ENCODE measurements at regions not wholly inside any gene's neighbourhood (a gene's known extent, or its start where the extent isn't known, plus 50 kb on each side); places are given as distances from the start of the nearest gene placed in this dataset.

DNA sequence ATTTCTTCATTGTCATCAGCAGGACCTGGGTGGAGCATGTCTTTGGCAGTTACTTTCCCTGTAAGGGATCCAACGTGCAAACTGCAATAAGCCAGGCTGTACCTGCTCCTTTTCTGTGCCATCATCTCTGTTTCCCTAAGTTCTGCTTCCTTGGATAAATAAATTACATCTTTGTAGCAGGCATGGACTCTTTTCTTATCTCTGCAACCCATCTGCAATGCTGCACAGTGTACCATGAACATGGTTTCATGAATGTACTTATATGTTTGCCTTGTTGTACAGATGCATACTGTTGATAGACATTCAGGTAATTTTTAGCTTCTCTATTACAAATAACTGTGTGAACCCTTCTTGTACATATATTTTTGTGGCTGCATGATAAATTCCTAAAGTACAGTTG, 616.7 kb upstream of the PIK3C3 start:
- DNase-seq = no peak

DNA sequence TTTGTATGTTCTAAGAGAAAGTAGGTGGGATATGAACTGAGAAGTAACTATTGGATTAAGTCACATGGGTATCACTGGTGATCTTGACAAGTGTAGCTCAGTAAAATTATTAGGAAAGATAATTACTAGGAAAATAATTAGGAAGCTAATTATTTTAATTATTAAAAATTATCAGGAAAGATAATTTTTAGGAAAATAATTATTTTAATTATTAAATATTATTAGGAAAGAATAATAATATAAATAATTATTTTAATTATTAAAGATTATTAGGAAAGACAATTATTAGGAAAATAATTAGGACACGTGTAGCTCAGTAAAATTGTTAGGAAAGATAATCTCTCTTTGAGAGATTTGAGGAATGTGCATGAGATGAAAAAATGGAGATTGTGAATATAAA, 623.4 kb upstream of the PIK3C3 start:
- DNase-seq = no peak

DNA sequence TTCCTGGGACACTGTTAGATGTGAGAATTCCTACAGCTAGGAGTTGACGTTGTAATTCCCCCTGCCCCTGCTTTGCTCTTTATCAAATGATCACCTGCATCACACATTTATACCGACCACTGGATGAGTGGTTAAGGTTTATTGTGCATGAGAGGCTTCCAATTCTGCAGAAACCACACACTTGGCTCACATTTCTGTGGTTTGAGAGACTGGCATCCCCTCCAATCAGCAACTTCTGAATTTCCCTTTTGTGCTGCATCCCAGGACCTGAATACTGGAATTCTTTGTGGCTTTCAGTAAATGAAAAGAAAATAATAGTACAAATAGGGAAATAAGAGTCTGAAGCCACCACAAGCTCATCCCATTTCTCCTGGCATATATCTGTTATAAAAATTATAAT, 628.7 kb upstream of the PIK3C3 start:
- DNase-seq = no peak

DNA sequence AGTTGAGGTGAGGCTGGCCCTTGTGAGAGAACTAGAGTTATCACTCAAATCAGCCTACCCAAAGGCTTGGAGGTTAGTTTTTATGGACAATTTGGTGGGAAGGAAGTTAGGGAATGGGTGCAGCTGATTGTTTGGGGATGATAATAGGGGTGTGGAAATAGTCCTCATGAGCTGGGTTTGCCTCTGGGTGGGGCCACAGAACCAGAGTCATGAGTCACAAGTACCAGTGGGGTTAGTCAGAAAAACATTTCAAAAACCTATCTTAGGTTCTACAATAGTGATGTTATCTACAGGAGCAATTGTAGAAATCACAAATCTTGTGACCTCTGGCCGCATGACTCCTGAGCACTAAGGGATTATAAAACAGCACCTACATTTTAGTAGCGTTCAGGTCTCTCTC, 630.1 kb upstream of the PIK3C3 start:
- DNase-seq = no peak

DNA sequence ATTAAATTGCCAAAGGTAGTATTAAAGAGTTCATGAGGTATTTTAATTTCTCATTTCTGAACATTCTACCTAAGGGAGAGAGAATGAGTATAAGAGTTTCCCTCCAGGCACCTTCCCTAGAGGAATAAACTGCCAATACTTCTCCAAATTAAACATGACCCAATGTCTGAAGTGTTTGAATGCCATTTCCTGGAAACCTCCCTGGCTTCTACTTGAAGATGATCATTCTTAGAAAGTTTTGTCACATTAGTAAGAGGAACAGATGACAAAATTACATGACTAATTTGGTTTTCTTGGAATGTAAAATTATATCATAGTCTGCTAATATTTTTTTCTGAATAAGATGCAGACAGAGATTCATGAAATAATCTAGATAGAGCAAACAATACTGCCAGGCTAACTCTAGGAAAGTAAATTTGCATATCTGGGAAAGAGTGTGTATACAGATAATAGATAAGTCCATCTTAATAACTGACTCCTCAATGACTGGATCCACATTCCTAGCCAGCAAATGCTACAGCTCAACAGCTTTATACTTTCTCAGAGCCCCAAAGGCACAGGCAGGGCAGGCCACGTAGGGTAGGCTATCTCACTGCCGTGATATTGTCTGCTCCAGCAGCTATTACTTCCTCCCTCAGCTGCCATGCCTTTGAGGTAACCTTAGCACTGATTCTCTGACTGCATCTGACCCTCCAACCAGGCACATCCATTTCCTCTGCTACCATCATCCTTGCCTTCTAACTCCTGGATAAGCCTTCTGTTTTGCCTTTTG, 630.8 kb upstream of the PIK3C3 start:
- DNase-seq = no peak

DNA sequence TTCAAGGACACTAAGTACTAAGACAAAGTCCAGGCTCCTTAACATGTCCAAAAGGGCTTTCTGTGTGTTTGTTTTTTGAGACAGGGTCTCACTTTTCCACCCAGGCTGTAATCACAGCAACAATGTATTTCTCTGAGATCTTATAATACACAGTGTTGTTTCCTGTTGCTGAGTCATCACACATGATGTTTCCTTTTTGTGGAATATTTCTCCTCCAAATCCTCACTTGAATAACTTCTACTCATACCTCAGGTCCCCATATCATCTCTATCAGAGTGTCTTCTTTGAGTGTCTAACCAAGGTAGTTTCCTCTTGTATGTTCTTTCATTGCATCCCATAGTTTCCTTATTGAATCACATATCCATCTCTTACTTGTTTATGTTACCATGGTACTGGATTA, 632.0 kb upstream of the PIK3C3 start:
- no peak for DNase-seq

DNA sequence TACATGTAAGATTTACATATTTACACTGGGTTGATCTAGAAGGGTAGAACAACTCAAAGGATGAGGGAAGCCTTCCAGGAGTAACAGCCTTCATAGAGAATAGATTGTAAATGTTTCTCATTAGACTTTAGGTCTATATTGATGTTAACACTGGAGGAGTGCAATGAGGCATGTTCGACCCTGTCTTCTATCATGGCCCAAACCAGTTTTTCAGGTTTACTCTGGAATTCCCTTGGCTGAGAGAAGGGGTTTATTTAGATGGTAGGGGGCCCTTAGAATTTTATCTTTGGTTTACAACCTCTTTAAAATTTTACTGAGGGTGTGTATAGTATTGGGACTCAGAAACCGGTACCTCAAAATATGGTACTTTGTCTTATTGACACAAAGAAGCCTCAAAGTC, 634.9 kb upstream of the PIK3C3 start:
- no peak for DNase-seq

DNA sequence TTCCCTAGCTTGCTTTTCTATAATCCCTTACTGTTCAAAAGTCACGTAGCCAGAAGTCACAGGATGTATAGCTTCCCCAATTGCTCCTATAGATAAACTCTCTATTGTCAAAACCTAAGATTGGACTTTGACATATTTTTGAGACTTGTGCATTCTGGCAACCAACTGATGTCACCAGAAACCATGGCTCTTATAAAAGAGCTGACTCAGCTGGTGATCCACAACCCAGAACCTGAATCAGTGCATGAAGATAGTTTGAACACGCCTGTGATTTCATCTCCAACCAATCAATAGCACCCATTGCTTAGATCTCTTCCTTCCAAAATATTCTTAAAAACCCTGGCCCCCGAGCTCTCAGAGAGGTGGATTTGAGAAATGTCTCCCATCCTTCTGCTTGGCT, 639.9 kb upstream of the PIK3C3 start:
- no peak for DNase-seq

DNA sequence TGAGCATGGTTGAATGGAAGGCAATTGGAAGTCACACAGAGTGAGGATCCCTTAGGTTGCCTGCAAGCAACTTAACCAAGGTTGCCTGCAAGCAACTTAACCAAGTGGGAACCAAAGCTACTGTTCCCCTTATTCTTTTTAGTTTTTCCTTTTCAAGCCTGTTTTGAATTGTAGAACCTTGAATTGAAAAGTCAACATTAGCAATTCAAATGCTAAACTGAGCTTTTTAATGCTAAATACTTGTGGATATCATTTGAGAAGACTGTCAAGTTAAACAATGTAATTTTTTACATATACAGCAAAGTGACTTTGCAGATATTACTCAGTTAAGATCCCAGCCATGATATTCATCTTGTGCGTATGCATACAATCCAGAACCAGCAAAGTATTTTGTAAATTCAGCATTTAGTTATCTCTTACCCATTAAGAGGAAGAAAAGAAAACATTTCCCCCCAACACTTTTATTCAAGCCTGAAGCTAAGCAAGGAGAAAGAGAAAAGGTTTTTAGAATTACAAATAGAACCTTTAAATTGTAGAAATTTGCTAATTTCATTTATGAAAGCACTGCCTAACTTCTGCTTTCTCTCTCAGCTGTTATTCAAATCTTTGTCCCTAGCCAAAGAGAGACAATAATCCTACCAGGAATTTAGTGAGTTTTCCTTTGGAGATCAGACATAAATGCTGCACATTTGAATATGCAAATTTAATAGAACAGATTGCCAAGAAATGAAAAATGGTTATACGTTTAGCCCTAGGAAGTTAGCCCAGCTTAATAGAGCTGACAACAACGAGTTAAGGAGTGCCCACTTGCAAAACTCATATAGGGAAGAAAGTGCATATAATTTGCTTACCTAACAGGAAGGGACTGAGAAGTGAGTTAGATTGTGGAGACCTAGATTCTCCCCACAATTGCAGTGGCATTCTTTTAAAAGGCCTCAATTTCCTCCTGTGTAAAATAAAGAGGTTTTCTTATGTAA, 643.2 kb upstream of the PIK3C3 start:
- DNase-seq = no peak

DNA sequence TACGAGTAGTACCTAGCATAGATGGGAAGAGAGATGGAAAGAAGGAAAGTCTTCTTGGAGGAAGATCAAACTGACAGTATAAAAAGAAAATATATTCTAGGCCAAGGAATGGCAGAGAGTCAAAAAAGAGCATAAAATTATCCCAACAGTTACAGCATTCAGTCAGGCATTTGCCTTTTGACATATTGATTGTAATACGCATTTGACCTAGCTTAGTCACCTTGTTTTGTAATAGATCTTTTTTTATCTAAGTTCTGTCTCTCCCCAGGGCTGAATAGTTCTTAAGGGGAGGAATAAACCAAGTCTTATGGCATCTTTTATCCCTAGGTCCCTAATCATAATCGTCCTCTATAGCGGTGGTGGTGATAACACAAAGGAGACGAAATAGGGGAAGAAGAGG, 657.3 kb upstream of the PIK3C3 start:
- no peak for DNase-seq

DNA sequence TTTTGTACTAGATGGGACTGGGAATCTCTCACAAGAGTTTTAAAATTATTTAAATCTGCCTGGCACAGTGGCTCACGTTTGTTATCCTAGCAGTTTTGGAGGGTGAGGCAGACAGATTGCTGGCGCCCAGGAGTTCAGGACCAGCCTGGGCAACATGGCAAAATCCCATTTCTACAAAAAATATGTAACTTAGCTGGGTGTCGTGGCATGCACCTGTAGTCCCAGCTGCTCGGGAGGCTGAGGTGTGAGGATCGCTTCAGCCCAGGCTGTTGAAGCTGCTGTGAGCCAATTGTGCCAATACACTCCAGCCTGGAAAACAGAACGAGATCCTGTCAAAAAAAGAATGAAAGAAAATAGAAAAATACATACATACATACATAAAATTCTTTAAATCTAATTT, 685.7 kb upstream of the PIK3C3 start:
- DNase-seq = no peak

DNA sequence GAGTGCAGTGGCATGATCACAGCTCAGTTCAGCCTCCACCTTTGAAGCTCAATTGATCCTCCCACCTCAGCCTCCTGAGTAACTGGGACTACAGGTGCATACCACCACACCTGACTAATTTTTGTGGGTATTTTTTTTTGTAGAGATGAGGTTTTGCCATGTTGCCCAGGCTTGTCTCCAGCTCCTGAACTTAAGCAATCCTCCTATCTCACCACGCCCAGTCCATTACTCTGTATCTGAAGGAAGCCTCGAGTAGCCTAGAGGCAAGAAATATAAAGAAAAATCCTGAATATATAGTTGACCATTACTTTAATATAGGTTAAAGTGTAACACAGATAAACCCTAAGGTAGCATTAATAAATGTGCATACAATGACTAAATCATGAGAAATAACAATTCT, 686.8 kb upstream of the PIK3C3 start:
- no peak for DNase-seq

DNA sequence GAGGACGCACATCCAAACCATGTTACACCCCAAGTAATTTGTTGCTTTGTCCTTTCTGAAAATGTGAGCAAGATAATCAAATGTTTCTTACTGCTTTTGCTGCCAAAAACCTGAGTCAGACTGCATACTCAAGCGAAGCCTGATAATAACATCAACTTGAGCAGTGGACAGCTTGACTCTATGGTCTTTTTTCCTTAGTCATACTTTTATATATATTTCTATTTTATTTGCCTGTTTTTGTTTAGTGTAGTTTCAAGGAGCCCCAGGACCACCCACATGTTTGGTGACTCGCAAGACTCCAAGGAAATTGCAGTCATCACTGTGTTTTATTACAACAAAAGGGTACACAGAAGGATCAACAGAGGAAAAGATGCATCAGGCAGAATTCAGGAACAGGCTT, 688.4 kb upstream of the PIK3C3 start:
- DNase-seq = no peak

DNA sequence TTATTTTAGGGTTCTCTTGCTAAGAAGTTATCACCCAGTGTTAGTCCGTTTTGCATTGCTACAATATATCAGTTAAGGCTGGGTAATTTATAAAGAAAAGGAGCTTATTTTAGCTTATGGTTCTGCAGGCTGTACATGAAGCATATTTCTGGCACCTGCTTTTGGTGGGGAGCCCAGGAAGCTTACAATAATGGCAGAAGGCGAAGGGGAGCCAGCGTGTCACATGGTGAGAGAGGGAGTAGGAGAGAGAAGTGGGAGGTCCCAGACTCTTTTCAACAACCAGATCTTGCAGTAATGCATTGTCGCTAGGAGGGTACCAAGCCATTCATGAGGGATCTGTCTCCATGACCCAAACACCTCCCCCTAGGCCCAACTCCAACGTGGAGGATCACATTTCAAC, 688.8 kb upstream of the PIK3C3 start:
- DNase-seq = no peak

DNA sequence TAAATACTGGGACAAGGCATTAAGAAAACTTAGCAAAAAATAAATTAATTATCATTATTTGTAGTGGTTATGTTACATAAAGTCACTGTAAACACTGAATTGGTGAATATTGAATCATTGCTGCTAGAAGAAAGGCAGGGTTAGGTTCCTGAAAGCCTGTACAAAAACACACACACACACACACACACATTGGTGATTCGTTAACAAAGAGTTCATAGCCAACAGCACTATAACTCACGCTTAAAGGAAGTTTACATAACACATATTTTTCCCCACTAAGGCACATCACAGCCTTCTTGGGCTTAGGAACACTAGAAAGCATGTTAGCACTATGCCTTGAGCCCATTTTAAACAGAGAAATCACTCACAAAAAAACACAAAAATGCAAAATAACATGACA, 690.0 kb upstream of the PIK3C3 start:
- DNase-seq = no peak

DNA sequence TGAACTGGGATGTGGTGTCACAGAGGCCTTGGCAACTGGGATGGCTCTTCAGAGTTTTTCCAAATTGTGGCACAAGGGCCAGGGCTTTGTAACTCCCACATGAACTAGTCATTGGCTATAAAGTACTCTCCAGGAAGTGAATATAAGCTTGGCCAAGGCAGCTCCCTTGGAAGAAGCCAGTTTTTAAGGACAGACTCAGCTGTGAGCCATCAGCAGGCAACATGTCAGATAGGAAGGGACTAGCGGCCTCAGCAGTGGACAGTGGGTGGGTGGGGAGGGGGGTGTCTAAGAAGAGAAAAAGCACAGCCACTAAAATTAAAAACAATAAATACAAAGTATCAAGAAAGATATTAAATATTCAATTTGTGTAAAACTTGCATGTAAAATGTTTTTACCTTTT, 691.1 kb upstream of the PIK3C3 start:
- DNase-seq = no peak

DNA sequence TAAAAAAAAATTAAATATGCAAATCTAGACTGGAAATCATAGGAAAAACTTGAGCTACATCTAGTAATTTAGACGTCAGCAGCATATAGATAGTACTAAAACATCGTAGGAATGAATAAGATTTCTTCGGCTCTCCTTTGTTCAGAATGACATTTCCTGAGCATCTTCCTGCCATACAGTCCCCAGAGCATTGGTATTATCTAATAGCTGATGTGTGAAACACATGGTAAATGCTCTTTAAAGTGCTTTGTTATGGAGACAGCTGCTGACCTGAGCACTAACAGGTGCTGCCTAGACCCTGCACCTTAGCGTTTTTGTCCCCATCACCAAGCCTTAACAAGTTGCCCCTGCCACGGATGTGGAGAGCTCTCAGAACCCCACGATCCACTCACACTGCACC, 692.3 kb upstream of the PIK3C3 start:
- no peak for DNase-seq

DNA sequence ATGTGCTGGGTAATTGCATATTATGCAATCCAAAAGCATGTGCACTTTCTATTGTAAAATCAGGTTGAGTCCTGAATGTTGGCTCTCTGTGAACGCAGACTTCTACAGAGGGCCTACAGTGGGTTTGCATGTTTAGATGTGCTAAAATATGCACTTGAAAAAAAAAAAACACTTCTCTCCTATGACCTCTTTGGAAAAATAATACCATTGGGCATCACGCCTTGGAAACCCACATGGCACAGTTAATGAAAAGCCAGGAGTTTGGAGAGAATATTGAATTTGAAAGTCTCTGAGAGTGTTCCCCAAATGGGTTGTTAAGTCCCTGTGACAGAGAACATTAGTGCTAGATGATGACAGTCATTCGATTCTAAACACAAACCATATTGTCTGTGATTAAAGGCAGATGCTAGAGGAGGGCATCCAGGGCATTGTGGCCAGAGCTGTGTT, 710.4 kb upstream of the PIK3C3 start:
- no peak for DNase-seq

DNA sequence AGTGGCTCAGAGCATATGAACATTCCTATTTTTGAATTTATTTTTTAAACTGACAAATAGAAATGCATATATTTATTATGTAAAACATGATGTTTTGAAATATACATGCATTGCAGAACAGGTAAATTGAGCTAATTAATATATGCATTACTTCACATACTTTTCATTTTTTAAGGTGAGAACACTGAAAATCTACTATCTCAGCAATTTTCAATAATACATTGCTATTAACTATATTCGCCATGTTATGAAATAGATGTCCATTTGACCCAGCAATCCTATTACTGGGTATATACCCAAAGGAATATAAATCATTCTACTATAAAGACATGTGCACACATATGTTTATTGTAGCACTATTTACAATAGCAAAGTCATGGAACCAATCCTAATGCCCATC, 717.7 kb upstream of the PIK3C3 start:
- no peak for DNase-seq

DNA sequence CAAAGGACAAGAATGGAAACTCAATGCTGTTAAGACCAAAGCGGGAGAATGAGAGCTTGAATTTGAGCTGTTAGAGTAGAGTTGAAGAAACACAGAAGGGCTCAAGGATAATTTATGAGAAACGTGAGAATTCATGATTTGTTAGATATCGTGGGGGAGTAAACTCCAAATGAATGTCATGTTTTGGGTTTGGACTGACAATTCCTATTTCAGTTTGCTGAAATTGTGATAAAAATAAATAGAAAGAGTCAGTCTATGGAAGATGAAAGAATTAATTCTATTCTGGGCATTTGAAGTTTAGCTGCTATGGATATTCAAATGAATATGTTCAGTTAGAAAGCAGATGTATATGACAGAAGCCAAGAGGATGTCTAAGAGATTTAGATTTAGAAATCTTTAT, 723.4 kb upstream of the PIK3C3 start:
- no peak for DNase-seq

DNA sequence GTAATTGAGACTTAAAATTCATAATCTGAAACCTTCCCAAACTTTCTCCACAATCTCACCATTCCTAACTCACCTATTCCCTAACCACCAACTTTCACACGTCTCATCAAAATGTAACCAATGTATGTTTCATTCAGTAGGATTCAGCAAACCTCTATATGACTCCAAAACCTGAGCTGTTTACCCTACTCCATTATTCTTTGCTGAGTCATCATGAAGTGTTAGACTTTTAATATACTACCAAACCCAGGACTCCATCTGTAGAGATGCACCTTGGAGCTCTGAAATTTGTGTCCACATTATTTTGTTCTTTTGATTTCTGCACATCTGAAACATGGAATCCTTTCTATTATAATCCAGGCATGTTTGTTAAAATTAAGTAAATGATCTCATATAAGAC, 727.0 kb upstream of the PIK3C3 start:
- DNase-seq = no peak

DNA sequence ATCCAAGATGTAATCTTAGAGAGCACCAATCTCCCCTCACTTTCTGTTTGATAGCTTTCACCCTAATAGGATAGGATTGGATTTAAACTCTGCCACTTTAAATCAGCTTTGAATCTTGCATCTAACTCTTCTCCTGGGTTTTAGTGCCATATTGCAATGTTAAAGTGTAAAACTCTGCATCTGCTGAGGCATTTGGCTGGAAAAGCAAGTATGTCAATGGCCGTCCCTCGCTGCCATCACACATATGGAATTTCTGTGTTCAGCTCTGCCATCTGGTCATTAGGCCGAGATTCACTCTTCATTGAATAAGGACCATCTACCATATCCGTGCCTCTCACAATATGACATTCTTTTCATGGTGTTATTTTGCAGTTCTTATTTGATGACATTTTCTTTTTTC, 728.1 kb upstream of the PIK3C3 start:
- DNase-seq = no peak

DNA sequence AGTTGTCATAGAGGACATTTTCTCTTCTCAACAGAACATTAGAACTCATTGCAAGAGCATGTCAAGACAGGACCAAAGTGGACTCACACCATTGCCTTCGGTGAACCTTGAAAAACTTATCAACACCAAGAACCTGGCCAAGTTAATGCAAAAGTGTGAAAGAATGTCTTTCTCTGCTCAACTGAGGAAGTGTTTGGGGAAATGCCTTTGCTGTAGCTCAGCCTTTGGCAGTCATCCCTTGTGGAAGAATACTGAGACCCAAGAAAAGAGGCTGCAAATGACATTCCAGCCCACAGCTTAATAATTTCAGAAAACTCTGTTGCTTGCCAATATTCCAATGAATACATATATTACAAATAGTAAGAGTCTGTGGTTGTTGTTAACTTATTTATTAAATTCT, 728.8 kb upstream of the PIK3C3 start:
- DNase-seq = no peak

DNA sequence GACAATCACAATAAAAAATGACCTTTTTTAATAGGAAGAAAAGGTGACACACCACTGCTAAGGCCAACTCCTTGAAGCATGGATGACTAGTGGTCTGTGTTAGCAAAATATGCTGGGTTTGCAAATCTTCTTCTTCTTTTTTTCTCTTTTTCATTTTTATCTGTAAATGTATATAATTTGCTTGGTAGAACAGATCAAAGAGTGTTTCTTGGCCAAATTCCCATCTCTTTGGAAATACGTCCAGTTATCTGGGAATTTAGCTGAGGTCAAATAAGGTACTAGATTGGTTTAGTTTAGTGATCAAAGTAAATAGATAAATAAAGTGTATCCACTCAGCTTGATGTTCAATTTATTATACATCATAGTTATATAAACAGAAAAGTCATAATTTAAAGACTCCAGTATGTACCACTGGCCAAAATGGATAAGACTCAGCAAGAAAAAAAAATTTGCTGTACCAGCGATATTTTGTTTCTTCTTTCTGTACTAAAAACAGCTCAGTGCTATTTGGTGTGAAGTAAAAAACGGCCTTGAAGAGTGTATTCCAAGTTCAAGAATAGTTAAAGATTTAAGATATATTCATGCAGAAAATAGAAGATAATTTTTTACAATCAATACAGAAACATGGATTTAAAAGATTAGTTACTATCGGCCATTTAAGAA, 738.6 kb upstream of the PIK3C3 start:
- DNase-seq = no peak

Data from cerebellar nuclear complex (tissue), 1 donor.